ENCODE measurements at regions not wholly inside any gene's neighbourhood (a gene's known extent, or its start where the extent isn't known, plus 50 kb on each side); places are given as distances from the start of the nearest gene placed in this dataset.

GRCh38 chr3:182636646-182637045 is 156.7 kb upstream of the ATP11B start:
- H3K27me3 ChIP-seq (ENCODE audit: control insufficient read depth in 4 of 4, insufficient read depth in 4 of 4, low read length in 3 of 4): no peaks in the 10 kb centered on the region
- H3K36me3 ChIP-seq (ENCODE audit: control insufficient read depth in 4 of 4, insufficient read depth in 3 of 4, low read depth in 1 of 4, low read length in 3 of 4): no peaks in the 10 kb centered on the region
- no peaks in the 10 kb centered on the region for H3K9me3 ChIP-seq (ENCODE audit: control insufficient read depth in 4 of 4, low read length in 3 of 4)
- DNase-seq (ENCODE audit: low spot score): no peak
- H3K27ac ChIP-seq (ENCODE audit: low read depth in 1 of 2, low read length in 2 of 2): no peak overlapping the region
- H3K4me1 ChIP-seq (ENCODE audit: control insufficient read depth in 4 of 4, insufficient read depth in 4 of 4, low read length in 3 of 4): peaks cover 0 to 4% (median 0%) of the 10 kb centered on the region in 4 donors
- TF ChIP-seq JUND (IDR thresholded peaks at IDR 0.05): no peak
- no peak for TF ChIP-seq HNF4G (IDR thresholded peaks at IDR 0.05)
- TF ChIP-seq ATF3 (IDR thresholded peaks at IDR 0.05): no peak
- no peak for TF ChIP-seq REST (IDR thresholded peaks at IDR 0.05)
- H3K9ac ChIP-seq (ENCODE audit: low read depth in 1 of 2, low read length in 2 of 2): no peak overlapping the region
- 83% methylated on average over 1 of the region's 1 CpG for WGBS
- no peak overlapping the region for H3K4me3 ChIP-seq (ENCODE audit: low read depth in 1 of 3, low read length in 3 of 3)

GRCh38 chr3:182637350-182638110 is 155.8 kb upstream of the ATP11B start:
- Histone ChIP-seq H3K9me3 (ENCODE audit: control insufficient read depth in 4 of 4, low read length in 3 of 4) (no peaks in the 10 kb centered on the region), H3K9ac (ENCODE audit: low read depth in 1 of 2, low read length in 2 of 2) (no peak overlapping the region), H3K27me3 (ENCODE audit: control insufficient read depth in 4 of 4, insufficient read depth in 4 of 4, low read length in 3 of 4) (no peaks in the 10 kb centered on the region), H3K4me1 (ENCODE audit: control insufficient read depth in 4 of 4, insufficient read depth in 4 of 4, low read length in 3 of 4) (peaks cover 0 to 4% (median 0%) of the 10 kb centered on the region in 4 donors), H3K27ac (ENCODE audit: low read depth in 1 of 2, low read length in 2 of 2) (no peak overlapping the region), H3K36me3 (ENCODE audit: control insufficient read depth in 4 of 4, insufficient read depth in 3 of 4, low read depth in 1 of 4, low read length in 3 of 4) (no peaks in the 10 kb centered on the region), H3K4me3 (ENCODE audit: low read depth in 1 of 3, low read length in 3 of 3) (no peak overlapping the region)
- TF ChIP-seq SP1 (IDR thresholded peaks at IDR 0.05) (no peak), MAX (IDR thresholded peaks at IDR 0.05) (no peak), RXRA (IDR thresholded peaks at IDR 0.05) (no peak), ZBTB33 (IDR thresholded peaks at IDR 0.05) (no peak), TAF1 (conservative IDR thresholded peaks at IDR 0.05) (no peak), FOXA1 (IDR thresholded peaks at IDR 0.05) (no peak), JUND (IDR thresholded peaks at IDR 0.05) (no peak), EGR1 (IDR thresholded peaks at IDR 0.05; ENCODE audit: low read depth in 2 of 2) (no peak)
- 70% methylated on average over 2 of the region's 2 CpGs for WGBS
- DNase-seq (ENCODE audit: low spot score): no peak

- WGBS: 84% methylated on average over 3 of the region's 3 CpGs
- no peak for TF ChIP-seq ATF3 (IDR thresholded peaks at IDR 0.05)
- no peak for TF ChIP-seq RXRA (IDR thresholded peaks at IDR 0.05)
- TF ChIP-seq TAF1 (conservative IDR thresholded peaks at IDR 0.05): no peak
- TF ChIP-seq ZBTB33 (IDR thresholded peaks at IDR 0.05): no peak
- no peak for TF ChIP-seq JUND (IDR thresholded peaks at IDR 0.05)
- no peak for TF ChIP-seq FOXA1 (IDR thresholded peaks at IDR 0.05)
- no peak for TF ChIP-seq FOXA2 (IDR thresholded peaks at IDR 0.05)
- no peak for TF ChIP-seq HNF4G (IDR thresholded peaks at IDR 0.05)
- no peak for TF ChIP-seq YY1 (IDR thresholded peaks at IDR 0.05)
- no peak for TF ChIP-seq SP1 (IDR thresholded peaks at IDR 0.05)
- TF ChIP-seq EGR1 (IDR thresholded peaks at IDR 0.05; ENCODE audit: low read depth in 2 of 2): no peak
- no peak for TF ChIP-seq CTCF (IDR thresholded peaks at IDR 0.05; ENCODE audit: low read depth, low read length, missing input control)
- no peak for TF ChIP-seq NR2F2 (IDR thresholded peaks at IDR 0.05)
- TF ChIP-seq MAX (IDR thresholded peaks at IDR 0.05): no peak
Observed at GRCh38 chr3:182644013-182644412, 149.3 kb upstream of the ATP11B start.

More at GRCh38 chr3:182644013-182644412, 149.3 kb upstream of the ATP11B start:
- DNase-seq (ENCODE audit: low spot score): no peak
- H3K4me1 ChIP-seq (ENCODE audit: control insufficient read depth in 4 of 4, insufficient read depth in 4 of 4, low read length in 3 of 4): no peaks in the 10 kb centered on the region
- no peaks in the 10 kb centered on the region for H3K27me3 ChIP-seq (ENCODE audit: control insufficient read depth in 4 of 4, insufficient read depth in 4 of 4, low read length in 3 of 4)
- no peaks in the 10 kb centered on the region for H3K36me3 ChIP-seq (ENCODE audit: control insufficient read depth in 4 of 4, insufficient read depth in 3 of 4, low read depth in 1 of 4, low read length in 3 of 4)
- H3K9me3 ChIP-seq (ENCODE audit: control insufficient read depth in 4 of 4, low read length in 3 of 4): no peaks in the 10 kb centered on the region
- no peak overlapping the region for H3K4me3 ChIP-seq (ENCODE audit: low read depth in 1 of 3, low read length in 3 of 3)
- H3K9ac ChIP-seq (ENCODE audit: low read depth in 1 of 2, low read length in 2 of 2): no peak overlapping the region
- H3K27ac ChIP-seq (ENCODE audit: low read depth in 1 of 2, low read length in 2 of 2): no peak overlapping the region
